ENCODE measurements at regions not wholly inside any gene's neighbourhood (a gene's known extent, or its start where the extent isn't known, plus 50 kb on each side); places are given as distances from the start of the nearest gene placed in this dataset.

DNA sequence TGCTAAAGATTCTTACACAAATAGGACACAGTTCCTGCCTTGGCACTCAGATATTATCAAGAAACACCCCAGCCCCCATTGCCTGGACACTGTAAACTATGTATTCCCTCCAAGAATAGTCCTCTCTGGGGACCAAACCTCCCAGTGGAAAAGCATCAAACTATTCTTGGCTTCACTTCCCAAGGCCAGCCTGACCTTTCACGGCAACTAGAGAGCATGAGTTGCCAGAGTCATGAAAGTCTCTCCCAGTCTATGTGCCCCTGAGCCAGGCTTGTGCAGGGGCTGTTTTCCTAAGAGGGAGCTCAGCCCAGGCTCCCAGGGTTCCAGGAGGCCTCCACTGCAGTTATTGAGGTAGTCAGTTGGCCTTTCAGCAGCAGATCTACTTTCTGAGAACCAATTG is 251.9 kb upstream of the TGFBR2 start:
- in situ Hi-C loops (cut with MboI; ENCODE audit: low sequenced_read_pairs), result no loop called here
- BruUV-seq (replicated peaks), result no TSS peak
- intact Hi-C loops (cut with micrococcal nuclease), result no loop called here
- Histone ChIP-seq H3K9me1 (ENCODE audit: insufficient read depth, low read length) (peaks cover 12% of the 10 kb centered on the region; the same call in 1 of the 2 replicates), H2BK15ac (ENCODE audit: low read depth, low read length) (no peak overlapping the region; the same call in 2 of the 3 replicates), H3K56ac (ENCODE audit: extremely low read depth, insufficient read depth, low read length) (no peak overlapping the region), H2BK120ac (ENCODE audit: low read depth, low read length) (peak overlapping the region; percentile 35; the same call in 1 of the 2 replicates), H3K27me3 (ENCODE audit: control insufficient read depth, insufficient read depth, low read length) (no peaks in the 10 kb centered on the region), H3K18ac (ENCODE audit: low read depth, low read length) (no peak overlapping the region), H2BK5ac (ENCODE audit: low read depth, low read length, poor library complexity, severe bottlenecking) (no peak overlapping the region), H3K4me1 (ENCODE audit: control insufficient read depth, insufficient read depth, low read length) (peaks cover 11% of the 10 kb centered on the region), H3K36me3 (ENCODE audit: control insufficient read depth, insufficient read depth, low read length) (no peaks in the 10 kb centered on the region), H3K4ac (ENCODE audit: low read depth, low read length) (peak overlapping the region; percentile 29; the same call in 1 of the 2 replicates), H4K20me1 (ENCODE audit: insufficient read depth, low read length) (no peaks in the 10 kb centered on the region), H2AK9ac (replicated peaks; ENCODE audit: low read depth, low read length, poor library complexity) (no peak overlapping the region), H2AK5ac (ENCODE audit: low read depth, low read length) (0 out of 2 replicates have a peak overlapping the region, but pooled peaks have one; percentile 44), H3K27ac (ENCODE audit: insufficient read depth, low read length) (no peak overlapping the region), H3K4me2 (ENCODE audit: low read depth, low read length) (no peak overlapping the region), H4K5ac (ENCODE audit: low read depth, low read length) (no peak overlapping the region), H3K9ac (ENCODE audit: low read depth, low read length) (no peak overlapping the region), H3K9me3 (ENCODE audit: control insufficient read depth, insufficient read depth, low read length) (no peaks in the 10 kb centered on the region), H4K91ac (ENCODE audit: insufficient read depth, low read depth, low read length) (no peak overlapping the region), H2BK20ac (ENCODE audit: low read depth, low read length) (no peak overlapping the region), H4K8ac (ENCODE audit: low read depth in 2 of 2, low read length in 2 of 2) (no peak overlapping the region), H3K23ac (ENCODE audit: low read depth, low read length) (no peak overlapping the region), H3K14ac (replicated peaks; ENCODE audit: low read depth, low read length) (0 out of 2 replicates have a peak overlapping the region, but pooled peaks have one; percentile 17), H3K4me3 (ENCODE audit: insufficient read depth, low read depth, low read length) (no peak overlapping the region), H3K79me1 (ENCODE audit: low read depth in 1 of 2, low read length in 2 of 2) (no peaks in the 10 kb centered on the region), H2AFZ (replicated peaks; ENCODE audit: low read length, poor library complexity) (peak overlapping the region; percentile 65)
- ATAC-seq (ENCODE audit: low read depth) (no peak), DNase-seq (no peak)
- ChIA-PET POLR2A (ENCODE audit: unreplicated experiment) (no interaction called here), CTCF (no interaction called here)
- TF ChIP-seq NFE2L2 (IDR thresholded peaks at IDR 0.05; ENCODE audit: low read depth, low read length) (no peak), MAZ (IDR thresholded peaks at IDR 0.05; ENCODE audit: borderline replicate concordance, low read depth, low read length) (no peak), CHD1 (IDR thresholded peaks at IDR 0.05; ENCODE audit: low read depth, low read length) (no peak), MXI1 (IDR thresholded peaks at IDR 0.05; ENCODE audit: borderline replicate concordance, low read depth, low read length) (no peak), RCOR1 (IDR thresholded peaks at IDR 0.05; ENCODE audit: insufficient replicate concordance, low read length) (no peak), POLR2A (IDR thresholded peaks at IDR 0.05; ENCODE audit: low read depth, low read length) (no peak), RFX5 (IDR thresholded peaks at IDR 0.05; ENCODE audit: low read depth, low read length) (no peak), MAFK (IDR thresholded peaks at IDR 0.05; ENCODE audit: low read depth, low read length) (no peak), FOS (IDR thresholded peaks at IDR 0.05; ENCODE audit: low read depth, low read length) (no peak), BHLHE40 (IDR thresholded peaks at IDR 0.05; ENCODE audit: low read depth, low read length) (no peak), CEBPB (IDR thresholded peaks at IDR 0.05; ENCODE audit: low read depth, low read length) (no peak), RAD21 (IDR thresholded peaks at IDR 0.05; ENCODE audit: low read length) (no peak), SMC3 (IDR thresholded peaks at IDR 0.05; ENCODE audit: low read depth, low read length) (no peak)
- TF ChIP-seq, protein P1, sequence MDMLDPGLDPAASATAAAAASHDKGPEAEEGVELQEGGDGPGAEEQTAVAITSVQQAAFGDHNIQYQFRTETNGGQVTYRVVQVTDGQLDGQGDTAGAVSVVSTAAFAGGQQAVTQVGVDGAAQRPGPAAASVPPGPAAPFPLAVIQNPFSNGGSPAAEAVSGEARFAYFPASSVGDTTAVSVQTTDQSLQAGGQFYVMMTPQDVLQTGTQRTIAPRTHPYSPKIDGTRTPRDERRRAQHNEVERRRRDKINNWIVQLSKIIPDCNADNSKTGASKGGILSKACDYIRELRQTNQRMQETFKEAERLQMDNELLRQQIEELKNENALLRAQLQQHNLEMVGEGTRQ (IDR thresholded peaks at IDR 0.05; ENCODE audit: low read depth, low read length), result no peak
- TF ChIP-seq, protein P2, sequence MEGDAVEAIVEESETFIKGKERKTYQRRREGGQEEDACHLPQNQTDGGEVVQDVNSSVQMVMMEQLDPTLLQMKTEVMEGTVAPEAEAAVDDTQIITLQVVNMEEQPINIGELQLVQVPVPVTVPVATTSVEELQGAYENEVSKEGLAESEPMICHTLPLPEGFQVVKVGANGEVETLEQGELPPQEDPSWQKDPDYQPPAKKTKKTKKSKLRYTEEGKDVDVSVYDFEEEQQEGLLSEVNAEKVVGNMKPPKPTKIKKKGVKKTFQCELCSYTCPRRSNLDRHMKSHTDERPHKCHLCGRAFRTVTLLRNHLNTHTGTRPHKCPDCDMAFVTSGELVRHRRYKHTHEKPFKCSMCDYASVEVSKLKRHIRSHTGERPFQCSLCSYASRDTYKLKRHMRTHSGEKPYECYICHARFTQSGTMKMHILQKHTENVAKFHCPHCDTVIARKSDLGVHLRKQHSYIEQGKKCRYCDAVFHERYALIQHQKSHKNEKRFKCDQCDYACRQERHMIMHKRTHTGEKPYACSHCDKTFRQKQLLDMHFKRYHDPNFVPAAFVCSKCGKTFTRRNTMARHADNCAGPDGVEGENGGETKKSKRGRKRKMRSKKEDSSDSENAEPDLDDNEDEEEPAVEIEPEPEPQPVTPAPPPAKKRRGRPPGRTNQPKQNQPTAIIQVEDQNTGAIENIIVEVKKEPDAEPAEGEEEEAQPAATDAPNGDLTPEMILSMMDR (conservative IDR thresholded peaks at IDR 0.05; ENCODE audit: low read depth, low read length), result no peak
- TF ChIP-seq, protein P3, sequence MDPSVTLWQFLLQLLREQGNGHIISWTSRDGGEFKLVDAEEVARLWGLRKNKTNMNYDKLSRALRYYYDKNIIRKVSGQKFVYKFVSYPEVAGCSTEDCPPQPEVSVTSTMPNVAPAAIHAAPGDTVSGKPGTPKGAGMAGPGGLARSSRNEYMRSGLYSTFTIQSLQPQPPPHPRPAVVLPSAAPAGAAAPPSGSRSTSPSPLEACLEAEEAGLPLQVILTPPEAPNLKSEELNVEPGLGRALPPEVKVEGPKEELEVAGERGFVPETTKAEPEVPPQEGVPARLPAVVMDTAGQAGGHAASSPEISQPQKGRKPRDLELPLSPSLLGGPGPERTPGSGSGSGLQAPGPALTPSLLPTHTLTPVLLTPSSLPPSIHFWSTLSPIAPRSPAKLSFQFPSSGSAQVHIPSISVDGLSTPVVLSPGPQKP (IDR thresholded peaks at IDR 0.05; ENCODE audit: borderline replicate concordance, low read depth, low read length), result no peak
- dilution Hi-C loops (cut with HindIII; ENCODE audit: low sequenced_read_pairs, unreplicated experiment), result no loop called here
- WGBS, 2 experiments (ENCODE audit: extremely low coverage in 2 of 2, insufficient read length in 1 of 2), result no CpG with 5 or more reads among the region's 1 CpG

All from IMR-90 (cell line).